IPS-NIHi7 (cell line): ENCODE measurements at regions not wholly inside any gene's neighbourhood (a gene's known extent, or its start where the extent isn't known, plus 50 kb on each side); places are given as distances from the start of the nearest gene placed in this dataset.
"Not testable (repeated sequence)": the region's sequence is repeated elsewhere in the genome, so short reads cannot be mapped to it uniquely, and the experiment has no call there.

Experiments used
- DNase-seq: peaks from one replicate; pipeline ENCODE4 v3.0.0; 2012; ENCODE audit warnings: mixed read lengths; ENCODE audit errors: extremely low spot score

GRCh38 chr13:30065181-30065580, 214.8 kb upstream of the UBL3 start:
- DNase-seq = no peak

GRCh38 chr13:30063892-30064291, 213.5 kb upstream of the UBL3 start:
- DNase-seq = no peak

- no peak for DNase-seq
Observed at GRCh38 chr13:30061217-30061616, 210.8 kb upstream of the UBL3 start.

- DNase-seq = no peak
Observed at GRCh38 chr13:30058429-30058828, 208.0 kb upstream of the UBL3 start.

GRCh38 chr13:30054546-30054945, 204.1 kb upstream of the UBL3 start:
- DNase-seq = not testable (repeated sequence)

- DNase-seq = no peak
Observed at GRCh38 chr13:30053939-30054338, 203.5 kb upstream of the UBL3 start.

- peak; percentile 69 for DNase-seq
Observed at GRCh38 chr13:30052120-30052519, 201.7 kb upstream of the UBL3 start.

- DNase-seq = no peak
Observed at GRCh38 chr13:30051531-30052060, 201.2 kb upstream of the UBL3 start.

GRCh38 chr13:30049692-30050091, 199.3 kb upstream of the UBL3 start:
- DNase-seq = no peak

- DNase-seq = no peak
Observed at GRCh38 chr13:30047154-30047874, 196.9 kb upstream of the UBL3 start.

- no peak for DNase-seq
Observed at GRCh38 chr13:30045916-30046704, 195.7 kb upstream of the UBL3 start.

- DNase-seq = no peak
Observed at GRCh38 chr13:30044932-30045331, 194.5 kb upstream of the UBL3 start.

GRCh38 chr13:30043631-30043925, 193.2 kb upstream of the UBL3 start:
- no peak for DNase-seq

GRCh38 chr13:30042891-30043630, 192.6 kb upstream of the UBL3 start:
- no peak for DNase-seq

GRCh38 chr13:30042272-30042671, 191.9 kb upstream of the UBL3 start:
- DNase-seq = no peak

GRCh38 chr13:30039511-30039911, 189.1 kb upstream of the UBL3 start:
- no peak for DNase-seq

- no peak for DNase-seq
Observed at GRCh38 chr13:30038884-30039283, 188.5 kb upstream of the UBL3 start.

GRCh38 chr13:30037766-30038165, 187.3 kb upstream of the UBL3 start:
- no peak for DNase-seq

- peak; percentile 79 for DNase-seq
Observed at GRCh38 chr13:30037306-30037705, 186.9 kb upstream of the UBL3 start.

GRCh38 chr13:30034458-30034795, 184.0 kb upstream of the UBL3 start:
- DNase-seq = no peak

GRCh38 chr13:30033681-30034457, 183.5 kb upstream of the UBL3 start:
- DNase-seq = no peak

GRCh38 chr13:30032263-30032662, 181.8 kb upstream of the UBL3 start:
- DNase-seq = no peak
